GM10847 (cell line): ENCODE measurements at regions not wholly inside any gene's neighbourhood (a gene's known extent, or its start where the extent isn't known, plus 50 kb on each side); places are given as distances from the start of the nearest gene placed in this dataset.
A peak's percentile ranks its signal among the peaks of the same experiment; 100 is the strongest.

Source experiments
- POLR2A ChIP-seq: IDR thresholded peaks from 2 replicates; pipeline ENCODE4 v1.6.1; 2011; ENCODE audit not compliant: insufficient read length; ENCODE audit errors: extremely low read depth

DNA sequence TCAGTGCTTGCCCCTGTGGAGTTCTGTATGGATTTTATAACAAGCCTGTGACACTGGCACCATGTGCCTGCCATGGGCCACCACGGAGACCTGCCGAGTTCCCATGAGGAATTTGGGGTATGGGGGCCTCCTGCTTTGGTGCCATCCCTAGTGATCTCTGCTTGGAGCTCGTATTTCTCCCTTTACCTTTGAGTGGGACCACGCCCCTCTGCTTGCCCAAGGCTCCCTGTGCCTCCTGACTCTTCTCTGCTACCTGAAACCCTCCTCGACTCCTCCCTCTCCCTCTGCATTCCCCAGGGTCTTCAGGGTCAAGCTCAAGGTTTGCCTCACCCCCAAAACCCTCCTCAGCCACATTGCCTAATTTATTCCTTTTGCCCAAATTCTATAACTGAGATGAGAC lies 225.0 kb downstream of the BUB3 start:
- no peak for TF ChIP-seq POLR2A

- TF ChIP-seq POLR2A, result no peak
Measured at GRCh38 chr10:123380491-123381085, 226.4 kb downstream of the BUB3 start.

DNA sequence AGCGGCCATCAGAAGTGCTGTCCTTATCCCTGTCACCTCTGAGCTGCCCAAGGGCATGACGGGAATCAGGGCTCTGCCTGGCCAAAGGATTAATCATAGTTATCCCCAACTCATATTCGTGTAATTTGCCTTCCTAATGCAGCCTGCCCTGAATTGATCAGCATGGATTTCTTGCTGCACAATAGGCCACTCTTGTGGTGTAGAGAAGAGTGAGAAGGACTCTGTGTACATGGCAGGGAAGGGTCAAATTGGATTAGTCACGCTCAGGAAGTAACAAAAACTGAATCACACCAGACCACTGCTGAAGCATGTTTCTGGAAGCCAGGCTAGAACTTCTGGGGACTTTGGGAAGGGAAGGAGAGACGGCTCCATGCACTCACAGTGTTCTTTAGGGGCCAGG lies 227.0 kb downstream of the BUB3 start:
- TF ChIP-seq POLR2A, result no peak

DNA sequence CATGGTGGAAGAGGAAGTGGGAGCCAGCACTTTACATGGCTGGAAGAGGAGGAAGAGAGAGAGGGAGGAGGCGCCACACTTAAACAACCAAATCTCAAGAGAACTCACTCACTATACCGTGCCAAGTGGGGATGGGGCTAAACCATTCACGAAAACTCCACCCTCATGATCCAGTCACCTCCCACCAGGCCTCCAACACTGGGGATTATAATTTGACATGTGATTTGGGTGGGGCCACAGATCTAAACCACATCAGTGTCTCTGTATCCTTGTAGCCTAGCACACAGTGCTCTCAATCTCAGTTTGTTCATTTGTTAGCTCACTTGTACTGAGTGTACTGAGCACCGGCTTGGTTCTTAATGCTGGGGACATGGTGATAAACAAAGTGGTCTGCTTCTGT lies 228.3 kb downstream of the BUB3 start:
- no peak for TF ChIP-seq POLR2A

DNA sequence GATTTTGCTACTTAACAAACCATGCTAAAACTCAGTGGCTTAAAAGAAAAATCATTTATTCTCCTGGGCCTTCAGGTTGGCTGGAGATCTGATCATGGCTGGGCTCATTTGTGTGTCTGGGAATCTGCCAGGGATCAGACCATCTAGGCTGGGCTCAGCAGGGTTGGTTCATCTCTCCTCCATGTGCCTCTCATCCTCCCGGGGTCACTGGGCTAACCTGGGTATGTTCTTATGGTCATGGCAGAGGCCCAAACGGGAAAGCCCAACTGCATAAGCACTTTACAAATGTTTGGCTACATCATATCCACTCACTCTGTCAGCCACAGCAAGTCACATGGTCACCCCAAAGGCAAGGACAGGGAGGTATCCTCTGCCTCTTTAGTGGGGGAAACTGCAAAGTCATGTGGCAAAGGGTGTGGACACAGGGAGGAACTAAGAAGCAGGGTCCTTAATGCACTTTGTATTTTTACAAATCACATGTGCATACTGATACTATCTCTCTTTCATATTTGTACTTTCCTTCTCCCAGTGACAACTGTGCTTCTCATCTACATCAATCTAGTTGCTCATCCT lies 231.4 kb downstream of the BUB3 start:
- TF ChIP-seq POLR2A, result no peak

- TF ChIP-seq POLR2A, result no peak
Measured at GRCh38 chr10:123389520-123389919, 235.3 kb downstream of the BUB3 start.

DNA sequence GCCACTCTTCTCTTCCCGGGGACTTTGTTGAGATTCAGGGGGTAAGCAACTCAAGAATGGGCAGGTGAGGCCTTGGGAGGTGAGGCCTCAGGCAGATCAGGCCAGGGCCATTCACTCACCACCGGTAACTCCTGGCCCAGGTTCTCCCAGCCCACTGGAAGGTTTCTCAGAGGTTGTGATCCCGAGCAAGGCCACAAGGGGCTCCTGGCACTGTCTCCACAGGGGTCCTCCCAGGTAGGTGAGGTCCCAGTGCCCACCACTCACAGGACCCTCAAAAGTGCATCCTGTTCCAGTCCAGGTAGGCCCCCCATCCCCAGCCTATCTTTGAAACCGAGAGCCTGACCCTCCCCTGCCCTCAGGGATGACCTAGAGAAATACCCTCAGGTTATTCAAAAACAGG lies 236.1 kb downstream of the BUB3 start:
- TF ChIP-seq POLR2A, result no peak

- TF ChIP-seq POLR2A, result peak; percentile 1
Measured at GRCh38 chr10:123390874-123391273, 236.7 kb downstream of the BUB3 start.

DNA sequence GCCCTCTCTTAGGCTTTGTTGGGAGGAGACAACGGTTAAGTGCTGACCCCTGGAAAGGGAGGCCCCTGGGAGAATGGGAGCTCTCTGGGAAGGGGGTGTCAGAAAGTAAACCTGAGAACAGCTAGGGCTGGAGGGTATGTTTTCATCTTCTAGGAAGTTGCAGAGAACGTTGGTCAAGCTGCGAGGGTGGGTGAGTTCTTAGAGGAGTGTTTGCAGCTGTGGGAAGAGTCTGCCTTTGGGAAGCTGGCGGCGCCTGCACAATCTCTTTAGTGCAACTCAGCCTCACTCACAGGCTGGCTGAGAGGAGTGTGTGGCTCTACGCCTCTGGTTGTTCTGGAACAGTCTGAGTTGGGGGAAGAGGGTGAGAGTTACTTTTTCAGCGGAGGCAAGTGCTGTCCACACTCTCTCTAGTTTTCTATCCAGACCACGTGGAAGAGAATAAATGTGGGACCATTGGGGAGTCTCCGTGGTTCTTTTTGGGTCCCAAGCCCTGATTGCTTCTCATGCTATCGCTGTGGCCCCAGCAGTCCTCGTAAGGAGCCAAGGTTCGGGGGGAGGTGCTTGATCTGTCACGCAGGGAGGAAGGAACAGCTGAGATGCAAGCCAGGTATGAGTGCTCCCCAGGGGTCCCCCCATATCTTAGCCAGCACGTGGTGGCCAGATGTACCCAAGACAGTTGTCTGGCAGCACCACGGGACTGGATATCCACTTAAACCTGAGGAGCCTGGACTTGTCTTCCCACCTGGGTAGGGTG lies 237.2 kb downstream of the BUB3 start:
- TF ChIP-seq POLR2A, result no peak

DNA sequence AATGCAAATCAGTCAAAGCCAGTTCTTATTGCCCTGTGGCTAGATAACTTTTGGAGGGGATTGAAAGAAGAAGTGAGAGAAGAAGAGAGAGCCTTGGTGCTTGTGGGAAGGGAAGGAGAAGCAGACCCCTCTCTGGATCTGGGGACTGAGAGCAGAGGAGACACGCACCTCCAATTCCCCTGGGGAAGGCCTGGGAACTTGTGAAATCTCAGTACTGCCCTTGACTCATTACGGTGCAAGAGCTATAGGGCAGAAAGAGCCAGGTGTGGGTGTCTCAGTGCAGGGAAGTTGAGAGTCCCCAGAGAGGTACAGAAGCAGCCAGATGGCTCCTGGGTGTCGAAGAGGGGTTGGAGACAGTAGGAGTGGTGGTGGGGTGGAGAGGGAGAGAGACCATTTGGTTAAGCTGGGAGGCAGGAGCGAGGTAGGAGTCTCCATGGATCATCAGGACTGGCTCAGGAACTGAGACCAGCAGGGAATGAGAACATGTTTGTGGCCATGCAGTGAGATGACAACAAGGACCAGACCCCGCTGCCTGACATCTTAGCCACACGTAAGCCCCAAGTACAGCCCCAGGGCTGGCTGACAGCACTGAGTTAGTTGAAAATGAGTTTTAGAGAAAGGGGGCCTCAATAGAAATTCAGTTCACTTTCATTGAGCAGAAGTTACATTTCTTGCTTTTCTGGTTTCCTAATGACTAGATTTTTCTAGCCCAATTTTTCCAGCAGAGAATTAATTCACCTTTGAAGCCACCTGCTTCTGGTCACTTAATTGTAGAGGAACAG lies 238.2 kb downstream of the BUB3 start:
- TF ChIP-seq POLR2A, result no peak

- no peak for TF ChIP-seq POLR2A
Measured at GRCh38 chr10:123393170-123393569, 239.0 kb downstream of the BUB3 start.

DNA sequence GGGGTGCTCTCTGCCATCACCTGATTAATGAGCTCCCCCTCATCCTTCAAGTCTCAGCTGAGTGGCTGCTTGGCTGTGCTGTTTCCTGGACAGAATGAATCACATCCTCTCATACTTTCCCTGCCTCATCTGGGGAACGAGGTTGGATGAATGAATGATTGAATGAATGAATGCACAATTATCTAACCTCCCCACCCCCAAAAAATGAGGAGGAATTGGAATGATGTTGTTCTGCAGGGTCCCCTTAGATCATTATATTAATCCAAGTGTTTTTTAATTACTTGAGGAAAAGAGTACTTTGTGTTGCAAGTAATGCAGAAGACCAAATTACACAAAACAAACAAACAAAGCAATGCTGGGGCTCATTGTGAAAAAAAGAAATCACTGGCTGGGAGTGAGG lies 240.2 kb downstream of the BUB3 start:
- no peak for TF ChIP-seq POLR2A

DNA sequence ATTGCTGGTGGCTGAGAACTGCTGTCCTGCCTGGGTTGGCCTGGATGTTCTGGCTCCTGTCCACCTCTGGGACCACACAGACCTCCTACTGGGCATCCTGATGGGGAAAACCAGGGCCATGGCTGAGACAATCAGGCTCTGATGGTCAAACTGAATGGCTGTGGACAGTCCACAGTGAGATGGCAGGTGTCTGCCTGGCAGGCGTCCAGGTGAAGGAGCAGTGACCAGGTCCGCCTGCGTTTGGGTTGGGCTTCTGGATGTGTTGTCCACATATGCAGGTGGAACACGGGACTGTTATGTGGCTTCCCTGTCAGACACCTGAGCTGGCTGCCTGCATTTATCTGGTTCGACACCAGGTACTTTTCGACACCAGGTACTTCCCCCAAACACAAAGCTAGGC lies 241.7 kb downstream of the BUB3 start:
- TF ChIP-seq POLR2A, result no peak

DNA sequence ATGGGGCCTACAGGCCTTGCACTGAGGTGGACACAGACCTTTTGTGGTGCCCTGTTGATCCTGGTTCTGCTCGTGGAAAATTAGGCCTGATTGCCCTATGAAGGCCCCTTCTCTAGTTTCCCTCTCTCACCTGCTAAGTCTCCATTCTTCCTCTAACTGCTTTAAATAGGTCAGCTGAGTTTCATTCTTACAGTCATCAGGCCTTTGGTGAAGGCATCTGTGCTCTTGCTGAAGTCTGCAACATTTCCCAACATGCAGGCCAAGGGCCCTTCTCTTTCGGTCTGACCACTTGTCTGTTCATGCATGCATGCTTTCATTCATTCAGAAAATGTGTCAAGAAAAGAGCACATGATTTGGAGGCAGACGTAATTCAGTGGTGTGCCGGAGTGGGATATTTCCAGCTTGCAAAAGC lies 244.0 kb downstream of the BUB3 start:
- TF ChIP-seq POLR2A, result no peak

GRCh38 chr10:123398756-123399155 lies 244.6 kb downstream of the BUB3 start:
- TF ChIP-seq POLR2A, result no peak
